ENCODE measurements at regions not wholly inside any gene's neighbourhood (a gene's known extent, or its start where the extent isn't known, plus 50 kb on each side); places are given as distances from the start of the nearest gene placed in this dataset.
A peak's percentile ranks its signal among the peaks of the same experiment; 100 is the strongest.
"Not testable (repeated sequence)": the region's sequence is repeated elsewhere in the genome, so short reads cannot be mapped to it uniquely, and the experiment has no call there.

GRCh38 chr10:16030562-16030961 is 170.3 kb upstream of the MINDY3 start:
- H3K4me3 ChIP-seq (ENCODE audit: low read length) = no peak overlapping the region
- TF ChIP-seq, protein P1, sequence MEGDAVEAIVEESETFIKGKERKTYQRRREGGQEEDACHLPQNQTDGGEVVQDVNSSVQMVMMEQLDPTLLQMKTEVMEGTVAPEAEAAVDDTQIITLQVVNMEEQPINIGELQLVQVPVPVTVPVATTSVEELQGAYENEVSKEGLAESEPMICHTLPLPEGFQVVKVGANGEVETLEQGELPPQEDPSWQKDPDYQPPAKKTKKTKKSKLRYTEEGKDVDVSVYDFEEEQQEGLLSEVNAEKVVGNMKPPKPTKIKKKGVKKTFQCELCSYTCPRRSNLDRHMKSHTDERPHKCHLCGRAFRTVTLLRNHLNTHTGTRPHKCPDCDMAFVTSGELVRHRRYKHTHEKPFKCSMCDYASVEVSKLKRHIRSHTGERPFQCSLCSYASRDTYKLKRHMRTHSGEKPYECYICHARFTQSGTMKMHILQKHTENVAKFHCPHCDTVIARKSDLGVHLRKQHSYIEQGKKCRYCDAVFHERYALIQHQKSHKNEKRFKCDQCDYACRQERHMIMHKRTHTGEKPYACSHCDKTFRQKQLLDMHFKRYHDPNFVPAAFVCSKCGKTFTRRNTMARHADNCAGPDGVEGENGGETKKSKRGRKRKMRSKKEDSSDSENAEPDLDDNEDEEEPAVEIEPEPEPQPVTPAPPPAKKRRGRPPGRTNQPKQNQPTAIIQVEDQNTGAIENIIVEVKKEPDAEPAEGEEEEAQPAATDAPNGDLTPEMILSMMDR (conservative IDR thresholded peaks at IDR 0.05; ENCODE audit: low read depth, low read length) = no peak
- DNase-seq (ENCODE audit: low read depth) = no peak

DNA sequence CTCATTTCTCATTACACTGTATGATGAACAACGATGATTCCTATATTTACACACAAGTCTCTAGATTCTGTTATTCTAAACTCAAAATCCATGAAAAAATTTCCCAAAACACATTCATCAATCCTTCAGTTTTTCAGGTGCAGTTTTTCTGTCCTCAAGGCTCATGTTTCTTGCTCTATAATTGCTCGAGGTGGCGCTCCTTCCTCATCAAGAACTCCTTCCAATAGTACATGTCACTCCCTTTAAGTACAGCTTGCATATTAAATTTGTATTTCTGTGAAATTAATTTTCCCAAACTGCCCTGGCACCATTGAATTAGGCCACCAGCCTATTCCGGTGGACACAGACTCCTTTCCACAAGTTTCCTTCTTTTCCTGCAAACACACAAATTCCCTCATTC is 188.7 kb upstream of the MINDY3 start:
- DNase-seq (ENCODE audit: low read depth) = no peak
- TF ChIP-seq, protein P1 (conservative IDR thresholded peaks at IDR 0.05; ENCODE audit: low read depth, low read length) = no peak
- no peak overlapping the region for H3K4me3 ChIP-seq (ENCODE audit: low read length)

DNA sequence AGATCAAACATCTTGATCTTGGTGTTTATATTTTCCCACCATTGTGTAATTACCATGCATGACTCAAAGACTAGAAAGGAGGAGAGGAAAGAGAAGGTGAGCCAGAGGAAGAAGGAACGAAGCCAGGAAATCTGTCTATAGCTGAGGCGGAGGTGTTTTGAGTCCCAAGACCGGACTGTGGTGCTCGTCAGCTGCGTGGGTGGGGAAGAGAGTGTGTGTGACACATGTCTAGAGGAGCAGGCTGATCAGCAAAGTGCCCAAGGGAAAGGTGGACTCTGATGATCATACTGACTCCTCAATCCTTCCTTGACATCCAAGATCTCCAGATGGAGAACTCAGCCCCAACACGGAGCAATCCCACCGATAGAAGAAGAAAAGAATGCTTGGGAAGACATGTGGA is 189.5 kb upstream of the MINDY3 start:
- no peak overlapping the region for H3K4me3 ChIP-seq (ENCODE audit: low read length)
- no peak for DNase-seq (ENCODE audit: low read depth)
- TF ChIP-seq, protein P1 (conservative IDR thresholded peaks at IDR 0.05; ENCODE audit: low read depth, low read length) = no peak

DNA sequence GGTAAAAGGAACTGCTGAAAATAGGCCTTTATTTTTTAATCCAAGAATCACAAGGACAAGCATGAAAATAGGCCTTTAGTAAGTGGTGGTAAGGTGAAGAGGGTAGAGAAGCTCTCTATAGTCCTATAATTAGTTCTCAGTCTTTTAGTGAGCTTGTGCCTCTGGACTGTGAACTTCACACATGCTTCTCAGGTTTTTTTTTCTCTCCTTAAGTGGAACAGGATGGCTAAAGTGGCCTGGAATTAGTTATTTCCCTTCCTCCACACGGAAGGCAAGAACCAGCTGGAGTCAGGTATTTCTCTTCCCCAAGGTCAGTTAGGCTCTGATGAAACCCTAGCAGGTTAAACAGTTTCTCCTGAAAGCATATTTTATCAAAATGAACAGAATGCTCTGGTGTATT is 203.0 kb upstream of the MINDY3 start:
- TF ChIP-seq, protein P1 (conservative IDR thresholded peaks at IDR 0.05; ENCODE audit: low read depth, low read length) = no peak
- no peak overlapping the region for H3K4me3 ChIP-seq (ENCODE audit: low read length)
- DNase-seq (ENCODE audit: low read depth) = no peak

- DNase-seq (ENCODE audit: low read depth); H3K4me3 ChIP-seq (ENCODE audit: low read length): not testable (repeated sequence)
Observed at GRCh38 chr10:16083551-16083950, 223.2 kb upstream of the MINDY3 start.

DNA sequence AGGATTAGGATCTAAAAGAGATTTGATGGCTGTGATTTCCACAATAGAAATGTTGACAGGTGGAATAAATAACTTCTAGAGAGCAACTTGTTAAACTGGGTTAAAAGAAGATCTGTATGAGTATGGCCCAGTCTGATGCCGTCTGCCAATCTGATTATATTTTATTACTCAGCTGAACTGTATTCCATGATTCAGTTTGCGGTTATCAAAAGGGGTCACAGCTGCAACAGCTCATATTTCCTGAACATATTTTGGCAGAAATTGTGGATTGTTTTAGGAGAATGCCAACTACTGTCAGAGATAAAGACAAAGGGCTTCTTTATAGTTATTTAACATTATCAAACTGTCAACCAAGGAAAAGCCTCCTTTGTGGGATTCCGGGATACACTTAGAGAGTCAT is 244.8 kb upstream of the MINDY3 start:
- H3K4me3 ChIP-seq (ENCODE audit: low read length) = no peak overlapping the region
- no peak for DNase-seq (ENCODE audit: low read depth)
- TF ChIP-seq, protein P1 (conservative IDR thresholded peaks at IDR 0.05; ENCODE audit: low read depth, low read length) = no peak

GRCh38 chr10:16116404-16117304 is 256.3 kb upstream of the MINDY3 start:
- TF ChIP-seq, protein P1 (conservative IDR thresholded peaks at IDR 0.05; ENCODE audit: low read depth, low read length) = peak; percentile 58
- no peak overlapping the region for H3K4me3 ChIP-seq (ENCODE audit: low read length)
- no peak for DNase-seq (ENCODE audit: low read depth)

All from retinal pigment epithelial cell (primary cell).